ENCODE measurements at regions not wholly inside any gene's neighbourhood (a gene's known extent, or its start where the extent isn't known, plus 50 kb on each side); places are given as distances from the start of the nearest gene placed in this dataset.
"Not testable (repeated sequence)": the region's sequence is repeated elsewhere in the genome, so short reads cannot be mapped to it uniquely, and the experiment has no call there.

GRCh38 chrX:81857192-81857591 lies 655.3 kb downstream of the SH3BGRL start:
- DNase-seq: no peak

DNA sequence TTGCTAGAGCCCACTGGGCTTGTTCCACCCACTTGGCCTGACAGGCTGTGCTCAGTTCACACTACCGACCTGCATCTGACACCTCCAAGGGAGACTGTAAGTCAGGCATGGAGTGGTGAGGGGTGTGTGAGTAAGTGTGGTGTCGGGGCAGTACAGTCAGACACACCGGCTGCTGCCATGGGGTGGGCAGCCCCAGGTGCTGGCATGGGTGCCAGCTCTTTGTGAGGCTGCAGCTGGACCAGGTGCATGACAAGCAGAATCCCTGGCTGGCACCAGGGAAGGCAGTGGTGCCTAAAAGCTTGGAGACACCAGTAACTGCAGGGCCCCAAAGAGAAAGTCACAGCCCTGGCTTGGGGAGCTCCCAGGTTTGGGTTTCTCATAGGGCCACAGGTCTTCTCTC lies 665.0 kb downstream of the SH3BGRL start:
- no peak for DNase-seq

GRCh38 chrX:81868979-81869378 lies 667.1 kb downstream of the SH3BGRL start:
- DNase-seq: no peak

GRCh38 chrX:81874807-81875206 lies 672.9 kb downstream of the SH3BGRL start:
- no peak for DNase-seq

- no peak for DNase-seq
Measured at GRCh38 chrX:81875800-81876199, 673.9 kb downstream of the SH3BGRL start.

DNA sequence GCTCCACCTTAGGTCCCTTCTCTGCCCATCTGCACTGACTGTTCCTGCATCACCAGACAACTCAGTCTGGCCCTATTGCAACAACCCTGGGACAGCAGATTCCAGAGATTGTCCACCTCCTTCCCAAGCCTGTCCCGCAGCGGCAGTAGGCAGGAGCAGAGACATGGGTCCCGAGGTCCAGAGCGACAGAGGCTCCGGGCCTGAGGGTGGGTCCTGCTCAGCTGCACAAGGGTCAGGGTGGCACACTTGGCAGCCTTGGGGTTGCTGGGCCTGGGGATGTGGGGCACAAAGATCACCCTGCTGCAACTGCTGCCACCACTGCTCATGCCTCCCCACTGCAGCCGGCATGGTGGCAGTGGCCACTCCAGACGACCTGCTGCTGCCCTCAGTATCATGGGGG lies 674.5 kb downstream of the SH3BGRL start:
- no peak for DNase-seq

GRCh38 chrX:81890521-81890920 lies 688.6 kb downstream of the SH3BGRL start:
- DNase-seq: no peak

DNA sequence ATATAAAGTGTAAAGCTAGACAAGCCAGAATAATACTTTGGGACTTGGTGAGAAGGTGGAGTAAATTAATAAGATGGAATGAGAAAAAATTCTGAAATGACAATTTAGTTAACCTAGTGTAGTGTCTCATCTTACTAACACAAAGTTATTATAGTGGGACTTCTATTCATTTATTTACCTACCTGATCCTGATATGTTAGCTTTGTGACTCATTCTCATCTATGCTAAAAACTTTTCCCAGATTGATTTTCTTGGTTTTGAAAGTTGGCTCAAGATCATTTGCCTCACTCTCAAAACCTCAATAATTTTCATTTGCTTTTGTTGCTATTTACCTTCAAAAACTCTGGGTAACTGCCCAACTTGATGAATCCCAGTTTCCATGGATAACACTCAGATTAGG lies 698.6 kb downstream of the SH3BGRL start:
- DNase-seq: no peak

GRCh38 chrX:81925812-81926211 lies 723.9 kb downstream of the SH3BGRL start:
- DNase-seq: no peak

GRCh38 chrX:81945911-81946310 lies 744.0 kb downstream of the SH3BGRL start:
- not testable (repeated sequence) for DNase-seq

- no peak for DNase-seq
Measured at GRCh38 chrX:81957318-81957717, 755.4 kb downstream of the SH3BGRL start.

DNA sequence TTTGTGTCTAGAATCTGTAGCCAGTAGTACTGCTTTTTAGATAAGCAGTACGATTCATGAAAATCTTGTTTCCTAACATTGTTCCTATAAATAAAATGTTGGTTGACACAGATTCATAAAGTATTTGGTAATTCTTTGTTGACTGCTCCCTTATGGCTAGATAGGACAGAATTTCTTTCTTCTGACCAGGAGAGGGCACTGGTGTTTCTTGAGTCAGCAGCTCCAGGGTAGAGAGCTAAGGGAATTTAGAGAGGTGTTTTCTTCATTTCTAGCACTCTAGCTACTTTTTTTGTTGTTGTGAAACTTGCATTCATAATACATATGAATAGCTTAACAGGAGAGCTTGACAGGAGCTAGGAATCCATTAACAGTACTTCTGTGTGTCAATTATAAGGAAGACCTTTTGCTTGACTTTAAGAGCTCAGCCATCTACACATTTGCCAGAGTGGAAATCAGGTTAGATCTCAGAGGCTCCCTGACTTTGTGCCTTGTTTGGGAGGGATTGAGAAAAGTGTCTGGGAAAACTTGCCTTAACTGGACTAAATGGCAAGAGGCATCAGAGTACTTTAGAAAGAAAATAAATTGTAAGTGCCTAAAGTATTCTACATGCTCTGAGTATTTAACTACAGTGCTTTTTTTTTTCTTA lies 756.1 kb downstream of the SH3BGRL start:
- no peak for DNase-seq

DNA sequence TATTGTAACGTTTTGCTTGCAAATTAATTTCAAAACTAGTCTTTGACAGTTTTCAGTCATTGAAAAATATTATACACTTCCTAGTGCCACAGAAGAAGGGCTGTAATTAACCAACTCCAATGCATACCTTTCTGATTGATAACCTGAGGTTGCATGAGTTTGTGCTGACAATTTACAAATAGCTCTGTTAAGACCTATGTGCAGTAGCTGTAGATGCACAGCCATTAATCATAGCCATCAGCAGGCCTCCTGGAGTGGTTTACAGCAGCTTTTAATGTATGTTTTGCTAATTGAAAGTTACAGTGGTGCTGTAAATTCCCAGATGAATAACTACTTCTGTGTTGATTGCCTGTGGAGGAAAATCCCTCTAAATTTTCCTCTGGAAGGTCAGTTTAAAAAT lies 758.1 kb downstream of the SH3BGRL start:
- no peak for DNase-seq

GRCh38 chrX:81974413-81974812 lies 772.5 kb downstream of the SH3BGRL start:
- DNase-seq: not testable (repeated sequence)

- DNase-seq: no peak
Measured at GRCh38 chrX:81979806-81980515, 778.1 kb downstream of the SH3BGRL start.

DNA sequence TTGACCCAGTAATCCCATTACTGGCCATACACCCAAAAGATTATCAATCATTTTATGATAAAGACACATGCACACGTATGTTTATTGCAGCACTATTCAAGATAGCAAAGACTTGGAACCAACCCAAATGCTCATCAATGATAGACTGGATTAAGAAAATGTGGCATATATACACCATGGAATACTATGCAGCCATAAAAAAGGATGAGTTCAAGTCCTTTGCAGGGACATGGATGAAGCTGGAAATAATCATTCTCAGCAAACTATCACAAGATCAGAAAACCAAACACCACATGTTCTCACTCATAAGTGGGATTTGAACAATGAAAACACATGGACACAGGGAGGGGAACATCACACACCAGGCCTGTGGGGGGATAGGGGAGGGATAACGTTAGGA lies 785.3 kb downstream of the SH3BGRL start:
- not testable (repeated sequence) for DNase-seq

DNA sequence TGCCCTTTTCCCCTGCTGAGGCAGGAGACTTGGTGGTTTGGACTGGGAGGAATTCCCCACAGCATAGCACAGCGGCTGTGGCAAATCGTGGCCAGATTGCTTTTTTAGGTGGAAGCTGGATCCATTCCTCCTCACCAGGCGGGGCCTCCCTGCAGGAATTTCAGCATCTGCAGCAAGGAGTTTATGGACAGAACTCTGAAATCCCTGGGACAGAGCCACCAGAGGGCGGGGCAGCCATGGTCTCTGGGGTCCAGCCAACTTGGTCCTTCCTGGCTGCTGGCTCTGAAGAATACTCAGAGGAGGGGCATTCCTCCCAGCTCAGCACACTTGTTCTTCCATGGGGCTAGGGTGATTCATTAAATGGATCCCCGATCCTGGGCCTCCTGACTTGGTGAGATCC lies 794.3 kb downstream of the SH3BGRL start:
- DNase-seq: no peak

DNA sequence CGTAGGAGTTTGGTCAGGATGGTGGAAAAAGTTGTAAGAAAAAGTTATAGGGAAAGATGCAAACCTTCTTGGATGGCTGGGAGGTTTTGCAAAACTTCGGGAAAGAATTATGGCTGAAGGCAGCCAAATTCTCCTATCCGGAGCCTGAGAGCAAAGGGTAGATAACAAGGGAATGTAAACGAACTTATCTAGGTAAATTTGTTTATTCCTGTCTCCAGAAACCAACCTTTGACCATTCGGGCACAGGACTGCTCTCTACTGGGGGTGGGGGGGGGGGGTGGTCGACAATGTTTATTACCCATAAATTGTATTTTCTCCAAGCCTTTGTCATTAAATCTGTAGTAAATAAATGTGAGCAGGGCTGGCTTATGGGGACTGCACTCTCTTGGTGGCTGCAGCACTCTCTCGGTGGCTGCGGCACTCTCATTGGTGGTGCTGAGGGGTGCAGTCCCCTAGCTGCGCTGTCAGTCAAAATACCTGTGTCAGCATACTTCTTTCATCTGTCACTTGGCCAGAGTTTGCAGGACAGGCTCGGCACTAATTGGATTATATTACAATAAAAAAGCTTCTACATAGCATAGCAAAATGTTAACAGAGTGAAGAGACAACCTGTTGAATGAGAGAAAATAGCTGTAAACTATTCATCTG lies 827.8 kb downstream of the SH3BGRL start:
- no peak for DNase-seq

DNA sequence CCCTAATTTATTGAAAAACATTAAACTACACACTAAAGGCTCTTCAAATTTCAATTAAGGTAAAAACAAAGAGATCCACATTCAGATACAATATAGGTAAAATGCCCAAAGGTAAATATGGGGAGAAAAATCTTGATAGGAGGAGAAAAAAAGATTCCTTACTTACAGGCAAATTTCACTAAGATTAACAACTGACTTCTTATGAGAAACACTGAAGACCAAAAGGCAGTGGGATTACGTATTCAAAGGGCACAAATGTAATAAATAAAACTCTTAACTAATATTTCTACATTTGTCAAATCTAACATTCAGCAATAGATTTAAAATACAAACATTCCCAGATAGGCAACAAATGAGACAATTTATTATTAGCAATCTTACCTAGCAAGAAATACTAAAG lies 829.3 kb downstream of the SH3BGRL start:
- DNase-seq: no peak

DNA sequence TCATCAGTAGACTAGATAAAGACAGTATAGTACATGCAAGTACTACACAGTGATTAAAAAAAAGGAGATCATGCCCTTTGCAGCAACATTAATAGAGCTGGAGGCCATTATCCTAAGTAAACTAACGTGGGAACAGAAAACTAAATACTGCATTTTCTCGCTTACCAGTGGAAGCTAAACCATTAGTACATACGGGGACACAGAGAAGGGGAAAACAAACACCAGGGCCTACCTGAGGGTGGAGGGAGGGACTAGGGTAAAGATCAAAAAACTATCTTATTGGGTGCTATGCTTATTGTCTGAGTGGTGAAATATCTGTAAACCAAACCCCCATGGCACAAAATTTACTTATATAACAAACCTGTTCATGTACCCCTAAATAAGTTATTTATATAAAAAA lies 836.9 kb downstream of the SH3BGRL start:
- no peak for DNase-seq

GRCh38 chrX:82041034-82041433 lies 839.1 kb downstream of the SH3BGRL start:
- DNase-seq: no peak

DNA sequence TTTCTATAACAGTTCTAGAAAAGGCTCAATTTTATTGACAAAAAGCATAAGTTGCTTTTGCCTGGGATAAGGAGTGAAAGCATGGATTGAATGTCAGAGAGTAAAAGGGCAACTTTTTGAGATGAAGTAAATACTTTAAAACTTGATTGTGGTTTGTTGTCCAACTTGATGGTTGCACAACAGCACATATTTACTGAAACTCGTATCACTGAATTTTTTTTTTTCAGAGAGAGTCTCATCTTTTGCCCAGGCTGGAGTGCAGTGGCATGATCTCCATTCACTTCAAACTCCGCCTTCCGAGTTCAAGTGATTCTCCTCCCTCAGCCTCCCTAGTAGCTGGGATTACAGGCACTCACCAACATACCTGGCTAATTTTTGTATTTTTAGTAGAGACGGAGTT lies 856.8 kb downstream of the SH3BGRL start:
- no peak for DNase-seq

DNA sequence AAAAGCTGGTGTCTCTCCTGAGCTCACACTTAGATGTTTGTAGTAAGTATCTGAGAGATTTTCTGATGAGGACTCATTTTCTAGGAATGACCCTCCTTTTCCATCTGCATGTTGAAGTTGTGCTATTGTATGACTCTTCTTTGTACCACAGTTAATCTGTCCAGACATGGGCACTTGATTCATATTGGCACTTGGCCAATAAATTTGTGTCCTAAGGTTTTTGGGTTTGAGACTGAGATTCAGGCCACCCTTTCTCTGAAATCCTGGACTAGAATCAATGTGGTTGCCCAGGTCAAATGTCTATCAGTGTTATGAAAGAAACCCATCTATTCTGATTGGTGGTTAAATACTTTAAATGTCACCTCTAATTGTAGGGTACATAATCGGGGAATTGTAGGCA lies 869.0 kb downstream of the SH3BGRL start:
- DNase-seq: no peak

- no peak for DNase-seq
Measured at GRCh38 chrX:82081027-82081426, 879.1 kb downstream of the SH3BGRL start.

All from NCI-H524 treated with DMSO at 0.1 percent for 48 hours (cell line).